SK-N-MC (cell line): ENCODE measurements at regions not wholly inside any gene's neighbourhood (a gene's known extent, or its start where the extent isn't known, plus 50 kb on each side); places are given as distances from the start of the nearest gene placed in this dataset.

ENCODE experiments used
- EZH2 ChIP-seq: fragments of 200-600 bp; sonication (generic); IDR thresholded peaks from one replicate; pipeline ENCODE4 v1.6.1; 2017; ENCODE audit warnings: antibody characterized with exemption
- POLR2AphosphoS5 ChIP-seq: IDR thresholded peaks from 2 replicates; pipeline ENCODE4 v1.6.1; 2012; ENCODE audit warnings: mild to moderate bottlenecking, low read depth, low read length, borderline replicate concordance

DNA sequence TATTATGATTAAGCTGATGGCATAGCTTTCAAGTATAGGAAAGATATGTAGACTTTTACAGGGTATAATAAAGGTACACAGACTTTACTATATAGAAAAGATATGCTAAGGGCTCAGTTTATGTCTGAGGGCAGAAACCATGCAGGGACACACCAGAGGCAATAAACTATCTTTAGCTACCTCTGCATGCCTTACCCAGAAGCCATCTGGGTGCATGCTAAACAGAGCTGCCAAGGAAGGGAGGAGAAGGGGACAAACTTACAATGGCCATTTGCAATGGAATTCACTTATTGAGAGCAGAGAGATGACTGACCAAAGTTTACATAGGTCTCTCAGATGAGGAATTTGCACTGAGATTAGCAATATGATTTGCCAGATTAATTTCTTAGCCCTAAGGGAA lies 143.1 kb upstream of the NR4A3 start:
- no peak for TF ChIP-seq EZH2
- TF ChIP-seq POLR2AphosphoS5, result no peak
